Thymus (tissue), 11 donors: ENCODE measurements at regions not wholly inside any gene's neighbourhood (a gene's known extent, or its start where the extent isn't known, plus 50 kb on each side); places are given as distances from the start of the nearest gene placed in this dataset.

Experiments used
- DNase-seq, 9 donors: peaks; one replicate each; pipeline ENCODE4 v3.0.0-alpha.2; 2013; ENCODE audit warnings: low spot score in 9 of 9, low read depth in 6 of 9, missing footprints in 1 of 9
- H3K27ac ChIP-seq, 2 donors: one replicate each; pipeline ENCODE4 v1.5.1; 2013; ENCODE audit warnings: control low read depth in 1 of 2, low read depth in 1 of 2, low read length in 1 of 2, mild to moderate bottlenecking in 1 of 2, moderate library complexity in 1 of 2
- H3K27me3 ChIP-seq, 2 donors: one replicate each; pipeline ENCODE4 v1.5.1; 2013; ENCODE audit warnings: low read length in 1 of 2; ENCODE audit not compliant: control insufficient read depth in 2 of 2, insufficient read depth in 1 of 2
- H3K36me3 ChIP-seq, 2 donors: one replicate each; pipeline ENCODE4 v1.5.1; 2013; ENCODE audit warnings: low read length in 1 of 2, mild to moderate bottlenecking in 1 of 2, moderate library complexity in 1 of 2; ENCODE audit not compliant: control insufficient read depth in 2 of 2, insufficient read depth in 2 of 2
- H3K4me1 ChIP-seq, 2 donors: one replicate each; pipeline ENCODE4 v1.5.1; 2013; ENCODE audit warnings: low read length in 2 of 2; ENCODE audit not compliant: control insufficient read depth in 2 of 2, insufficient read depth in 2 of 2
- H3K4me3 ChIP-seq, 2 donors: one replicate each; pipeline ENCODE4 v1.5.1; 2013; ENCODE audit warnings: low read length in 2 of 2, control low read depth in 1 of 2, mild to moderate bottlenecking in 1 of 2
- H3K9me3 ChIP-seq, 2 donors: one replicate each; pipeline ENCODE4 v1.5.1; 2013; ENCODE audit warnings: low read length in 1 of 2, mild to moderate bottlenecking in 1 of 2; ENCODE audit not compliant: control insufficient read depth in 2 of 2, insufficient read depth in 1 of 2
- WGBS: extraction: QIAGEN DNeasy Blood & Tissue Kit; methylation state at CpG from one replicate; pipeline ENCODE4 v1.1.7; 2013; 5-methylcytosine and 5-hydroxymethylcytosine counted together
- donor health status: healthy.

DNA sequence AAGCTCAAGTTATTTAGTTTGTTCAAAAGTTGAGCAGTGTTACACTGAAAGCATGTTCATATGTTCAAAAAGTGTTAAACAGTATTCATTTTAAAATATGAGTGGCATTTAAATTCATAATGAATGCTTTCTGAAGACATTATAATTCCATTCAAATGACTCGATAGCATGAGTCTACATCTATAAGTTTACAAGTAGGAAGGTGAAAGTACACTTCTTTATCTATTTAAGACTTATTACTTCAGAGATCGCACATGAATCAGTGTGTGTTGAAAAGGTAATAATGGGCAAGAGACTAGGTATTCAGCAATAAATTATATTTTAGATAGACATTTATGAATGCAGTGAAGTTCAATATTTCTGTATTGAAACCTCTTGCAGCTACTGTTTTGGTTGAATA is 456.1 kb downstream of the GRXCR1 start:
- no peak for DNase-seq
- Histone ChIP-seq H3K9me3 (no peaks in the 10 kb centered on the region), H3K4me1 (no peaks in the 10 kb centered on the region), H3K27ac (no peak overlapping the region), H3K27me3 (no peaks in the 10 kb centered on the region), H3K36me3 (no peaks in the 10 kb centered on the region), H3K4me3 (no peak overlapping the region)
- WGBS: 94% methylated on average over 2 of the region's 2 CpGs

GRCh38 chr4:43351970-43352806 is 459.7 kb downstream of the GRXCR1 start:
- Histone ChIP-seq H3K27me3 (no peaks in the 10 kb centered on the region), H3K9me3 (no peaks in the 10 kb centered on the region), H3K4me1 (no peaks in the 10 kb centered on the region), H3K4me3 (no peak overlapping the region), H3K27ac (no peak overlapping the region), H3K36me3 (no peaks in the 10 kb centered on the region)
- WGBS: 0% methylated on average over 1 of the region's 1 CpG
- DNase-seq: no peak

DNA sequence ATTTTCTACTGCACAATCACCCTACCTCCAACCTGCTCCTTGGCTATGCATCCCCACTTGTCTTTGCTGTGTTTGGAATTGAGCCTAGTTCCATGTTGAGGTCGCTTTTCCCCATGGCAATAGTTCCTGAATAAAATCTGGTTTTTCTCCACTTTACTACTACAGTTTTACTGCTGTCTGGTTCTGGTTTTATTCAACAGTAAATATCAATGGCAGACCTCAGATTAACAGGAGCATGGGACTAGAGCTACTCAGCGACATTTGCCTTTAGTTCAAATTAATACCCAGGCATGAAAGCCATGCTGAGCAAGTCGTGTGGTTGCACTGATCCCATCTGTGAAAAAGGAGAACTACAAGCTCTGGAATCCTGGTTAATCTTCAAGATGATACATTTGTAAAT is 460.3 kb downstream of the GRXCR1 start:
- no peak overlapping the region for H3K4me3 ChIP-seq
- no peak overlapping the region for H3K27ac ChIP-seq
- H3K9me3 ChIP-seq: no peaks in the 10 kb centered on the region
- H3K36me3 ChIP-seq: no peaks in the 10 kb centered on the region
- no peaks in the 10 kb centered on the region for H3K27me3 ChIP-seq
- no peak for DNase-seq
- WGBS: 79% methylated on average over 3 of the region's 3 CpGs
- no peaks in the 10 kb centered on the region for H3K4me1 ChIP-seq

DNA sequence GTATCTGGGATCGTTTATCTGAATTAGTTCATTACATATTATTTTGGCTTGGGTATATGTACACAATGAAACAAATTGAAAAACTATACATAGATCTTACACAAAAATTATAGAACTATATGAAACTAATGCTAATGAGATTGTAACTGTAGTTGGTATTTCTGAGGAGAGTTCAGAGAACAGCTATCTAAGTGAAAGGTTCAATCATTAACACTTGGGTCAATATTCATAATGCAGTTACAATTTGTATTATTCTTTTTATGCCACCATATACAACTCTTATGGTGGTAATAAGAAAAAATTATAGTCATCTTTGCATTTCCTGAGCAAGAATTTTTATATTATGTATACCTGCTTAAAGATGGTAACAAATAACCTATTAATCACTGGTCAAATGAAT is 461.0 kb downstream of the GRXCR1 start:
- H3K27me3 ChIP-seq: no peaks in the 10 kb centered on the region
- no peaks in the 10 kb centered on the region for H3K9me3 ChIP-seq
- H3K27ac ChIP-seq: no peak overlapping the region
- no peak for DNase-seq
- no peak overlapping the region for H3K4me3 ChIP-seq
- 91% methylated on average over 1 of the region's 1 CpG for WGBS
- no peaks in the 10 kb centered on the region for H3K4me1 ChIP-seq
- H3K36me3 ChIP-seq: no peaks in the 10 kb centered on the region

DNA sequence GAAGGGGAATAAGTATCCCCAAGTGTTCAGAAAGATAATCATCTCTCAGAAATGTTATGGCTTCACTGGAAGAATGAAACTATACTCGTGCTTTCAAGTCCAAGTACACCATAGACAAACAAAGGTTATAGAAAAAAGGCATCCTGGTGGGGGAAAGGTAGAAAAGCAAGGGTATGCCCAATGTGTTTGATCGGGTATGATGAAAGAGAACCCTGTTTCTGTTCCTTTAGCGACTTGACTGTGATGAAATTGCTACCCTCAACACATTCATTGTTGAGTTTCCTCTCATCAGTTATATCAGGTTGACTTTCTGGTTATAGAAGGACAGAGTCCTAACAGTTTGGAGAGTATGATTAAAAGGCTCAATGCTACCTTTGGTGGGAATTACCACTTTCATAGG is 464.3 kb downstream of the GRXCR1 start:
- Histone ChIP-seq H3K36me3 (no peaks in the 10 kb centered on the region), H3K27me3 (no peaks in the 10 kb centered on the region), H3K9me3 (no peaks in the 10 kb centered on the region), H3K27ac (no peak overlapping the region), H3K4me3 (no peak overlapping the region), H3K4me1 (no peaks in the 10 kb centered on the region)
- 87% methylated on average over 3 of the region's 3 CpGs for WGBS
- no peak for DNase-seq

DNA sequence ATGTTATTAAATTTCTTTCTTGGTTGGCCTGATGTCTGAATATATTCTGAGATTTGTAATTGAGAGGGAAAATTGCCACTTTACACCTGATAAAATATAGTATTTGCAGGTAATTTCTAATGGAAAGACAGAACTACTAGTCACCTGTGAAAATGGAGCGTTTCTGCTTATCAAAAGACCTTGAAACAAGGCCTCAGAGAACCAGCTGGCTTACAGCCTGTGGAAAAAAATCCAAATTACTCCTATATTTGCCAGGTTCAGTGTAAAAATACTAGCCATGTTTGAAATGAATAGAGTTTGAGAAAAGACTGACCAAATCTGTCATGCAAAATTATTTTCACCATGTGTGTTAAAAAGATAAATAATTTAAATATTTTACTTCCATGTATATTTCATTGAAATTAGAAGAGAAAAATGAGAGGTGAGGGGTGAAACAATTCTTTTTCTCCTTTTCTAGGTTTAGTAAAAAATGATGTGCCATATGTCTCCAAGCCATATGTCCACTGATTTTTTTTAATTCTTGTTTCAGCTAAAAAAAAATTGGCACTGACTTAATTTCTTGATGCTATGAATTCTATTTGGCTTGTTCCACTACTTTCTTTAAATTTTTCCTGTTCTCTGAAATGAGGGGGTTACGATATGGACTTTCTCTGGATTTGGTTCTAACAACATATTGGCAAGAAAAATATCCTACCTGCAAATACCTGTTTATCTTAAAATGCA is 464.9 kb downstream of the GRXCR1 start:
- no peak overlapping the region for H3K27ac ChIP-seq
- DNase-seq: no peak
- H3K27me3 ChIP-seq: no peaks in the 10 kb centered on the region
- WGBS: 88% methylated on average over 2 of the region's 2 CpGs
- H3K9me3 ChIP-seq: no peaks in the 10 kb centered on the region
- no peaks in the 10 kb centered on the region for H3K36me3 ChIP-seq
- H3K4me3 ChIP-seq: no peak overlapping the region
- H3K4me1 ChIP-seq: no peaks in the 10 kb centered on the region

DNA sequence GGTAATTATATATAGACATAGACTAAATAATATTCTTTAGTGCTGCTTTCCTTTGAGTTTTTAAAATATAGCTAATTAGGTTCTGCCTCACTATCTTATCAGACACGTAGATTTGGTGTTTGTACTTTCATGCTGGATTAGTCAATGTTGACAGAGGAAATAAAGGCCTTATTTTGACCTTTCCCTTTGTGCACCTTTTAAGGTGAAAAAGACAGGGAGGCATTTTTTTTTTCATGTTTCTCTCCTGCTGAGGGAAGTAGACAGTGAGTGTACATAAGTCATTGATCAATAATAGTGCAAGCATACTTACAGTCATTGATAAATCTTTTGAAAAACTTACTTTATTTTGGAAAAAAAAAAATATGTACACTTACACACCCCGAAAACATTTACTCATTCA is 467.8 kb downstream of the GRXCR1 start:
- Histone ChIP-seq H3K27me3 (no peaks in the 10 kb centered on the region), H3K27ac (no peak overlapping the region)
- DNase-seq: no peak

DNA sequence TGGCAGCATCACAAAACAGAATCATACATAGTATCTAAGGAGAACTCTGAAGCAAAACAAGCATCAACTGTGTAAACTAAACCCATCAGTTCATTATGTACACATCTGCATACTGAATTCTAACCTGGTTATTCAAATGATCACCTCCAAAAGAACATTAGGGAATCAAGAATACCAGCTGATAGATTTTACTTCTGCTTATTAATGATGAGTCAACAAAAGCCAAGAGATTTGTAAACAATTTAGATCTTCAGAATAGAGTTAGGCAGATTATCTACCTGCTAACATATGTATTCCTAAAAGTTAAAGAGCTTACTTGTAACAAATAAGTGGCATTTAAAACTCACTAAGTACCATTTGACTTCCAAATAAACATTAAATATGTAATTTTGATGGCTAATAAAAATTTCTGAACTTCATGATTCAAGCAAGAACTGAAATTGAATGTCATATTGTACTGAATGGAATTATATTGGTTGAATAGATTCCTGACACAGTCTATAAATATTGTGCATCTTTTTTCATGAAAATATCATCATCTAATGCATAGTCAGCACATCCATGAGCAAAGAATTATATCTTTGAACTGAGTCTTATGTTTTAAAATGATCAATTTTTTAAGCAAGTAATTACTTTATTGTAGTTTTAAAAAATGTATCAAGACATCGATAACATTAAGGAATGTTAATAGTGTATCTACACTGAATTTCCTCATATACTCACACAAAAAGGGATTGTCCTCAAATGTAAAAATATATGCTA is 470.5 kb downstream of the GRXCR1 start:
- Histone ChIP-seq H3K27ac (no peak overlapping the region), H3K4me3 (no peak overlapping the region), H3K4me1 (no peaks in the 10 kb centered on the region), H3K36me3 (no peaks in the 10 kb centered on the region), H3K9me3 (no peaks in the 10 kb centered on the region), H3K27me3 (no peaks in the 10 kb centered on the region)
- no peak for DNase-seq
- WGBS: 99% methylated on average over 1 of the region's 1 CpG

More for the DNA sequence above, 467.8 kb downstream of the GRXCR1 start:
- Histone ChIP-seq H3K9me3 (no peaks in the 10 kb centered on the region), H3K4me3 (no peak overlapping the region), H3K4me1 (no peaks in the 10 kb centered on the region), H3K36me3 (no peaks in the 10 kb centered on the region)
- 91% methylated on average over 2 of the region's 2 CpGs for WGBS

- 78% methylated on average over 4 of the region's 4 CpGs for WGBS
- Histone ChIP-seq H3K36me3 (no peaks in the 10 kb centered on the region), H3K4me3 (no peak overlapping the region), H3K27me3 (no peaks in the 10 kb centered on the region), H3K27ac (no peak overlapping the region), H3K4me1 (no peaks in the 10 kb centered on the region), H3K9me3 (no peaks in the 10 kb centered on the region)
- DNase-seq: peak in 1 of 9 donors; percentile 0
Observed at GRCh38 chr4:43369036-43369594, 476.6 kb downstream of the GRXCR1 start.
